ENCODE measurements at regions not wholly inside any gene's neighbourhood (a gene's known extent, or its start where the extent isn't known, plus 50 kb on each side); places are given as distances from the start of the nearest gene placed in this dataset.
"Not testable (repeated sequence)": the region's sequence is repeated elsewhere in the genome, so short reads cannot be mapped to it uniquely, and the experiment has no call there.

- TF ChIP-seq CTCF (IDR thresholded peaks at IDR 0.05): no peak
- TF ChIP-seq POLR2A (IDR thresholded peaks at IDR 0.05): no peak
- no peak overlapping the region for H3K4me3 ChIP-seq
- H3K9me3 ChIP-seq: no peaks in the 10 kb centered on the region
- no peaks in the 10 kb centered on the region for H3K36me3 ChIP-seq
- no peaks in the 10 kb centered on the region for H3K27me3 ChIP-seq
- no peak overlapping the region for H3K27ac ChIP-seq
- DNase-seq: no peak
- H3K4me1 ChIP-seq: no peaks in the 10 kb centered on the region
These were observed 843.7 kb downstream of the CDH11 start for GRCh38 chr16:64278196-64278595.

- Histone ChIP-seq H3K4me1 (no peaks in the 10 kb centered on the region), H3K4me3 (no peak overlapping the region), H3K27ac (no peak overlapping the region), H3K27me3 (no peaks in the 10 kb centered on the region), H3K36me3 (no peaks in the 10 kb centered on the region), H3K9me3 (no peaks in the 10 kb centered on the region)
- DNase-seq: no peak
- no peak for TF ChIP-seq POLR2A (IDR thresholded peaks at IDR 0.05)
- no peak for TF ChIP-seq CTCF (IDR thresholded peaks at IDR 0.05)
These were observed 845.2 kb downstream of the CDH11 start for GRCh38 chr16:64276646-64277045.

GRCh38 chr16:64272028-64272427 is 849.8 kb downstream of the CDH11 start:
- H3K4me3 ChIP-seq: no peak overlapping the region
- TF ChIP-seq CTCF (IDR thresholded peaks at IDR 0.05): no peak
- H3K27ac ChIP-seq: no peak overlapping the region
- no peaks in the 10 kb centered on the region for H3K4me1 ChIP-seq
- no peaks in the 10 kb centered on the region for H3K9me3 ChIP-seq
- no peaks in the 10 kb centered on the region for H3K36me3 ChIP-seq
- no peaks in the 10 kb centered on the region for H3K27me3 ChIP-seq
- DNase-seq: no peak

GRCh38 chr16:64269756-64270155 is 852.1 kb downstream of the CDH11 start:
- no peak for DNase-seq
- Histone ChIP-seq H3K9me3 (no peaks in the 10 kb centered on the region), H3K4me1 (no peaks in the 10 kb centered on the region)

GRCh38 chr16:64265756-64266155 is 856.1 kb downstream of the CDH11 start:
- DNase-seq: no peak
- H3K27me3 ChIP-seq: no peaks in the 10 kb centered on the region
- no peak for TF ChIP-seq POLR2A (IDR thresholded peaks at IDR 0.05)
- TF ChIP-seq CTCF (IDR thresholded peaks at IDR 0.05): no peak

More at GRCh38 chr16:64269756-64270155, 852.1 kb downstream of the CDH11 start:
- Histone ChIP-seq H3K4me3 (no peak overlapping the region), H3K36me3 (no peaks in the 10 kb centered on the region), H3K27me3 (no peaks in the 10 kb centered on the region), H3K27ac (no peak overlapping the region)
- TF ChIP-seq POLR2A (IDR thresholded peaks at IDR 0.05): no peak
- no peak for TF ChIP-seq CTCF (IDR thresholded peaks at IDR 0.05)

GRCh38 chr16:64260631-64261401 is 861.0 kb downstream of the CDH11 start:
- DNase-seq, H3K27ac ChIP-seq, H3K4me1 ChIP-seq, H3K36me3 ChIP-seq, H3K27me3 ChIP-seq, H3K4me3 ChIP-seq, H3K9me3 ChIP-seq: not testable (repeated sequence)

More at GRCh38 chr16:64265756-64266155, 856.1 kb downstream of the CDH11 start:
- Histone ChIP-seq H3K36me3 (no peaks in the 10 kb centered on the region), H3K4me1 (no peaks in the 10 kb centered on the region), H3K9me3 (no peaks in the 10 kb centered on the region), H3K4me3 (no peak overlapping the region), H3K27ac (no peak overlapping the region)
